Uterus (tissue), 2 donors: ENCODE measurements at regions not wholly inside any gene's neighbourhood (a gene's known extent, or its start where the extent isn't known, plus 50 kb on each side); places are given as distances from the start of the nearest gene placed in this dataset.

ENCODE experiments used
- POLR2A ChIP-seq, 2 donors: fragments of 450-650 bp; IDR thresholded peaks; one replicate each; pipeline ENCODE4 v1.6.1; 2016; ENCODE audit warnings: antibody characterized with exemption in 2 of 2, mild to moderate bottlenecking in 1 of 2, moderate library complexity in 1 of 2
- TF ChIP-seq, protein P1 (sequence below), 4 experiments: fragments of 200-600 bp in 2 of 4; fragments of 450-650 bp in 2 of 4; sonication (generic) in 2 of 4; IDR thresholded peaks; one replicate each; pipeline ENCODE4 v1.5.1; 2016 to 2019; ENCODE audit warnings: antibody characterized with exemption in 4 of 4, mild to moderate bottlenecking in 2 of 4, moderate library complexity in 1 of 4

- TF ChIP-seq POLR2A (IDR thresholded peaks at IDR 0.05) = no peak
- TF ChIP-seq, protein P1, sequence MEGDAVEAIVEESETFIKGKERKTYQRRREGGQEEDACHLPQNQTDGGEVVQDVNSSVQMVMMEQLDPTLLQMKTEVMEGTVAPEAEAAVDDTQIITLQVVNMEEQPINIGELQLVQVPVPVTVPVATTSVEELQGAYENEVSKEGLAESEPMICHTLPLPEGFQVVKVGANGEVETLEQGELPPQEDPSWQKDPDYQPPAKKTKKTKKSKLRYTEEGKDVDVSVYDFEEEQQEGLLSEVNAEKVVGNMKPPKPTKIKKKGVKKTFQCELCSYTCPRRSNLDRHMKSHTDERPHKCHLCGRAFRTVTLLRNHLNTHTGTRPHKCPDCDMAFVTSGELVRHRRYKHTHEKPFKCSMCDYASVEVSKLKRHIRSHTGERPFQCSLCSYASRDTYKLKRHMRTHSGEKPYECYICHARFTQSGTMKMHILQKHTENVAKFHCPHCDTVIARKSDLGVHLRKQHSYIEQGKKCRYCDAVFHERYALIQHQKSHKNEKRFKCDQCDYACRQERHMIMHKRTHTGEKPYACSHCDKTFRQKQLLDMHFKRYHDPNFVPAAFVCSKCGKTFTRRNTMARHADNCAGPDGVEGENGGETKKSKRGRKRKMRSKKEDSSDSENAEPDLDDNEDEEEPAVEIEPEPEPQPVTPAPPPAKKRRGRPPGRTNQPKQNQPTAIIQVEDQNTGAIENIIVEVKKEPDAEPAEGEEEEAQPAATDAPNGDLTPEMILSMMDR (IDR thresholded peaks at IDR 0.05) = no peak
Observed at GRCh38 chr19:28608292-28608691, 604.7 kb downstream of the UQCRFS1 start.
